HepG2 (cell line): ENCODE measurements at regions not wholly inside any gene's neighbourhood (a gene's known extent, or its start where the extent isn't known, plus 50 kb on each side); places are given as distances from the start of the nearest gene placed in this dataset.

Experiments
- ATAC-seq: fragments of 200-7000 bp; cut with Tn5 transposase; 3 replicates; pipeline ENCODE4 v1.9.1; 2020; ENCODE audit warnings: mild to moderate bottlenecking, moderate library complexity
- BruUV-seq: library from RNA; stranded (reverse); fragments of 400-500 nt; replicated peaks from 2 replicates; lab custom pipeline; 2021; lab: Mats Ljungman, UMichigan
- CTCF ChIA-PET: fragments of 300-600 bp; formaldehyde crosslinking; extraction: SDS; loops from one replicate; lab custom pipeline; 2021; ENCODE audit warnings: low total read pairs, inconsistent platforms, low intra/inter-chr PET ratio; lab: Yijun Ruan, JAX
- POLR2A ChIA-PET: fragments of 350-600 bp; sonication (Branson Sonifier 250); formaldehyde crosslinking; loops from one replicate; lab custom pipeline; 2020; ENCODE audit warnings: antibody characterized with exemption, inconsistent platforms; lab: Yijun Ruan, JAX
- DNase-seq: peaks from one replicate; pipeline ENCODE4 v3.0.0-alpha.2; 2015; ENCODE audit warnings: low spot score
- FAIRE-seq: peaks from 3 replicates; lab custom pipeline; 2011; peaks lifted over from hg19 to GRCh38; lab: Jason Lieb, UNC
- H2AFZ ChIP-seq: one replicate; pipeline ENCODE4 v1.6.1; 2011; ENCODE audit warnings: low read length, inconsistent platforms
- H3K27ac ChIP-seq: fragments of 300-600 bp; 3 replicates; pipeline ENCODE4 v1.8.0; 2011; ENCODE audit warnings: mixed run types, mild to moderate bottlenecking, mixed read lengths, low read length, inconsistent platforms; ENCODE audit not compliant: insufficient read depth; ENCODE audit errors: extremely low read length
- H3K27me3 ChIP-seq, 2 experiments: fragments of 200-600 bp in 1 of 2; 2 replicates in 1 of 2; 3 replicates in 1 of 2; pipeline versions ENCODE4 v1.6.0 to v1.8.0; 2011; ENCODE audit warnings: low read length in 2 of 2, mild to moderate bottlenecking in 2 of 2, moderate library complexity in 2 of 2, inconsistent platforms in 1 of 2; ENCODE audit not compliant: insufficient read depth in 2 of 2, control insufficient read depth in 1 of 2
- H3K36me3 ChIP-seq, 2 experiments: fragments of 200-600 bp in 1 of 2; replicated peaks in 1 of 2; 2 replicates in 1 of 2; 3 replicates in 1 of 2; pipeline versions ENCODE4 v1.5.1 to v1.8.0; 2011; ENCODE audit warnings: low read length in 2 of 2, inconsistent platforms in 1 of 2; ENCODE audit not compliant: insufficient read depth in 2 of 2, control insufficient read depth in 1 of 2
- H3K4me1 ChIP-seq: 2 replicates; pipeline ENCODE4 v1.5.1; 2012; ENCODE audit warnings: low read length, inconsistent platforms; ENCODE audit not compliant: insufficient read depth
- H3K4me2 ChIP-seq: 2 replicates; pipeline ENCODE4 v1.6.0; 2011; ENCODE audit warnings: low read depth, low read length, inconsistent platforms
- H3K4me3 ChIP-seq, 3 experiments: fragments of 200-600 bp in 1 of 3; sonication (generic), shearing (Covaris generic) in 1 of 3; replicated peaks in 1 of 3; 2 replicates each; pipeline ENCODE4 v1.5.1; 2011 to 2016; ENCODE audit warnings: low read length in 3 of 3, inconsistent platforms in 2 of 3, low read depth in 2 of 3, mild to moderate bottlenecking in 2 of 3, control low read depth in 1 of 3, mixed read lengths in 1 of 3; ENCODE audit not compliant: insufficient read depth in 1 of 3
- H3K79me2 ChIP-seq: one replicate; pipeline ENCODE4 v1.6.1; 2011; ENCODE audit warnings: low read length, inconsistent platforms; ENCODE audit not compliant: insufficient read depth
- H3K9ac ChIP-seq: 2 replicates; pipeline ENCODE4 v1.6.0; 2011; ENCODE audit warnings: mild to moderate bottlenecking, low read depth, low read length, inconsistent platforms; ENCODE audit not compliant: insufficient read depth
- H3K9me3 ChIP-seq: 2 replicates; pipeline ENCODE4 v1.5.1; 2012; ENCODE audit warnings: mild to moderate bottlenecking, low read length
- H4K20me1 ChIP-seq: 2 replicates; pipeline ENCODE4 v1.6.0; 2011; ENCODE audit warnings: inconsistent platforms, mild to moderate bottlenecking, low read length, moderate library complexity; ENCODE audit not compliant: insufficient read depth
- AGO1 ChIP-seq: fragments of 200-400 bp; formaldehyde crosslinking; IDR thresholded peaks from 2 replicates; pipeline ENCODE4 v1.6.1; 2017; ENCODE audit warnings: mild to moderate bottlenecking, low read depth, low read length, moderate library complexity; ENCODE audit not compliant: poor library complexity, severe bottlenecking
- CBX1 ChIP-seq: IDR thresholded peaks from one replicate; pipeline ENCODE4 v1.6.1; 2016; ENCODE audit warnings: antibody characterized with exemption, low read depth
- CEBPB ChIP-seq: IDR thresholded peaks from 2 replicates; pipeline ENCODE4 v1.6.1; 2011; ENCODE audit warnings: low read depth, low read length, improper control_type of control experiment, borderline replicate concordance
- MAFF ChIP-seq: IDR thresholded peaks from 2 replicates; pipeline ENCODE4 v1.6.1; 2011; ENCODE audit warnings: low read depth, low read length, improper control_type of control experiment
- MEIS1 ChIP-seq: sonication (generic); formaldehyde crosslinking; IDR thresholded peaks from 2 replicates; pipeline ENCODE4 v1.9.0; 2021; ENCODE audit warnings: mild to moderate bottlenecking, missing genetic modification reagents, moderate library complexity, borderline replicate concordance
- MIER3 ChIP-seq: IDR thresholded peaks from 2 replicates; pipeline ENCODE4 v1.6.1; 2016; ENCODE audit warnings: missing compliant biosample characterization, borderline replicate concordance
- ZNF562 ChIP-seq: sonication (generic); formaldehyde crosslinking; IDR thresholded peaks from 2 replicates; pipeline ENCODE4 v1.8.0; 2022; ENCODE audit warnings: missing genetic modification reagents, borderline replicate concordance
- ZNF607 ChIP-seq: sonication (generic); formaldehyde crosslinking; IDR thresholded peaks from 2 replicates; pipeline ENCODE4 v1.5.1; 2020; ENCODE audit warnings: missing genetic modification reagents, mild to moderate bottlenecking, borderline replicate concordance
- WGBS: methylation state at CpG from one replicate; pipeline ENCODE4 v1.1.6; 2017; ENCODE audit warnings: low lambda C conversion rate; 5-methylcytosine and 5-hydroxymethylcytosine counted together
- in situ Hi-C: cut with HindIII; loops from 2 replicates; pipeline ENCODE4 v1.10.0; 2017; ENCODE audit warnings: low pct_unique_long_range_greater_than_20kb; ENCODE audit not compliant: extremely low pct_ligation_motif_present
- intact Hi-C: fragments of 100-400 bp; cut with micrococcal nuclease; formaldehyde crosslinking; loops from one replicate; pipeline ENCODE4 v1.10.0; 2022; ENCODE audit not compliant: unreplicated experiment
- TF ChIP-seq, protein P1 (sequence below): IDR thresholded peaks from 2 replicates; pipeline ENCODE4 v1.6.1; 2016; ENCODE audit warnings: missing biosample characterization, missing genetic modification reagents, low read depth
- TF ChIP-seq, protein P2 (sequence below): sonication (generic); formaldehyde crosslinking; IDR thresholded peaks from 2 replicates; pipeline ENCODE4 v1.4.0; 2020; ENCODE audit warnings: missing genetic modification reagents
- TF ChIP-seq, protein P3 (sequence below): sonication (generic); formaldehyde crosslinking; IDR thresholded peaks from 2 replicates; pipeline ENCODE4 v1.4.0; 2020; ENCODE audit warnings: missing genetic modification reagents
- TF ChIP-seq, protein P4 (sequence below): sonication (generic); formaldehyde crosslinking; conservative IDR thresholded peaks from 2 replicates; pipeline ENCODE4 v1.4.0; 2020; ENCODE audit warnings: mild to moderate bottlenecking, missing genetic modification reagents, moderate library complexity

DNA sequence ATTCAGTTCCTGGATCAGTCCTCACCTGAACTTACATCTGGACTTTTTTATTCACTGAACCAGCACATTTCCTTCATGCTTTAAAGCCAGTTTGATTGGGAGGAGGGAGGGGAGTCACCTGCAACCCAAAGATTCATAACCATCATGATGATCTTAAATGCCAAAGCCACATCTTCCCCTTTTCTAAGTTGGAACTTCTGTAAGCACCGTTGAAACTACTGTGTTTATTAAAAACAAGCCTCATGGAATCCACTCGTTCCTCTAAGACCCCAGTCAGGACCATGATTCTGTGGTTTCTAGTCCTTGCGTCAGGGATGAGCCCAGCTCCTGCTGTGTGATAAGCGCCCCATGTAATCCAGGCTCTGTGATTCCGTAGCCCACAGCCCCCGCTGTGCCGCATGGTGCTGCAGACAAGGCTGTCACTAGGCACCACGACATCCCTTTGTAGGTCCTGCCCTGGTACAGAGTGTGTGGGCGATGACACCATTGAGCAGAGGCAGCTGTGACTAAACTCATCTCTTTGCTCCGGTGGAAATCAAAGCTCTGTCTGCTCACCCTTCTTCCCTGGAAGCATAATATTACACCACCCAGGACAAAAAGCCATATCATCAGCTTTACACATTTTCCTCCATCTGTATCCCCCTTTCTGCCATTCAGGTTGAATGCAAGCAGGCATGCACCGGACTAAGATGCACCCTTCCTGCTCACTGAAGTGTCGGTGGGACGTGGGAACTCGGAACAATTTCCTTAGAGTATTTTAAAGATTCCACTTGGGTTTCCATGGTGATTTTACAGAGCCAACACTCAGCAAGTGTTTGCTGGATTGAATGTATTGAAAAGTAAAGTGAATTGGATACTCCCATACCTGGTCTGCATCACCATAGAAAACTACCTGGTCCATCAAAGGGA, 132.0 kb upstream of the FSTL4 start:
- no peak overlapping the region for H3K27ac ChIP-seq
- H3K9ac ChIP-seq: no peak overlapping the region
- DNase-seq (no peak), ATAC-seq (no peak), FAIRE-seq (no peak)
- no peak overlapping the region for H2AFZ ChIP-seq
- in situ Hi-C loops (no loop called here), intact Hi-C loops (no loop called here)
- no peak overlapping the region for H3K4me2 ChIP-seq
- H3K79me2 ChIP-seq: no peaks in the 10 kb centered on the region
- 26% methylated on average over 8 of the region's 14 CpGs for WGBS
- H3K27me3 ChIP-seq: no peaks in the 10 kb centered on the region
- BruUV-seq: no TSS peak
- H3K4me3 ChIP-seq: no peak overlapping the region
- no peaks in the 10 kb centered on the region for H4K20me1 ChIP-seq
- H3K4me1 ChIP-seq: 0 out of 2 replicates have a peak, but pooled peaks cover 6% of the 10 kb centered on the region
- H3K9me3 ChIP-seq: no peaks in the 10 kb centered on the region
- ChIA-PET CTCF (no interaction called here), POLR2A (no interaction called here)
- H3K36me3 ChIP-seq: no peaks in the 10 kb centered on the region
- TF ChIP-seq, protein P1, sequence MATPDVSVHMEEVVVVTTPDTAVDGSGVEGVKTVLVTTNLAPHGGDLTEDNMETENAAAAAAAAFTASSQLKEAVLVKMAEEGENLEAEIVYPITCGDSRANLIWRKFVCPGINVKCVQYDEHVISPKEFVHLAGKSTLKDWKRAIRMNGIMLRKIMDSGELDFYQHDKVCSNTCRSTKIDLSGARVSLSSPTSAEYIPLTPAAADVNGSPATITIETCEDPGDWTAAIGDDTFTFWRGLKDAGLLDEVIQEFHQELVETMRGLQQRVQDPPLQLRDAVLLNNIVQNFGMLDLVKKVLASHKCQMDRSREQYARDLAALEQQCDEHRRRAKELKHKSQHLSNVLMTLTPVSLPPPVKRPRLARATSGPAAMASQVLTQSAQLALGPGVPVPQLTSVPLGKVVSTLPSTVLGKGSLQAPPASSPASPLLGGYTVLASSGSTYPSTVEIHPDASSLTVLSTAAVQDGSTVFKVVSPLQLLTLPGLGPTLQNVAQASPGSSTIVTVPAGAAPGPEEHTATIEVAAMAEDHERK (CRISPR knock-in tag): no peak
- no peak for TF ChIP-seq MEIS1 (CRISPR knock-in tag)
- TF ChIP-seq, protein P2, sequence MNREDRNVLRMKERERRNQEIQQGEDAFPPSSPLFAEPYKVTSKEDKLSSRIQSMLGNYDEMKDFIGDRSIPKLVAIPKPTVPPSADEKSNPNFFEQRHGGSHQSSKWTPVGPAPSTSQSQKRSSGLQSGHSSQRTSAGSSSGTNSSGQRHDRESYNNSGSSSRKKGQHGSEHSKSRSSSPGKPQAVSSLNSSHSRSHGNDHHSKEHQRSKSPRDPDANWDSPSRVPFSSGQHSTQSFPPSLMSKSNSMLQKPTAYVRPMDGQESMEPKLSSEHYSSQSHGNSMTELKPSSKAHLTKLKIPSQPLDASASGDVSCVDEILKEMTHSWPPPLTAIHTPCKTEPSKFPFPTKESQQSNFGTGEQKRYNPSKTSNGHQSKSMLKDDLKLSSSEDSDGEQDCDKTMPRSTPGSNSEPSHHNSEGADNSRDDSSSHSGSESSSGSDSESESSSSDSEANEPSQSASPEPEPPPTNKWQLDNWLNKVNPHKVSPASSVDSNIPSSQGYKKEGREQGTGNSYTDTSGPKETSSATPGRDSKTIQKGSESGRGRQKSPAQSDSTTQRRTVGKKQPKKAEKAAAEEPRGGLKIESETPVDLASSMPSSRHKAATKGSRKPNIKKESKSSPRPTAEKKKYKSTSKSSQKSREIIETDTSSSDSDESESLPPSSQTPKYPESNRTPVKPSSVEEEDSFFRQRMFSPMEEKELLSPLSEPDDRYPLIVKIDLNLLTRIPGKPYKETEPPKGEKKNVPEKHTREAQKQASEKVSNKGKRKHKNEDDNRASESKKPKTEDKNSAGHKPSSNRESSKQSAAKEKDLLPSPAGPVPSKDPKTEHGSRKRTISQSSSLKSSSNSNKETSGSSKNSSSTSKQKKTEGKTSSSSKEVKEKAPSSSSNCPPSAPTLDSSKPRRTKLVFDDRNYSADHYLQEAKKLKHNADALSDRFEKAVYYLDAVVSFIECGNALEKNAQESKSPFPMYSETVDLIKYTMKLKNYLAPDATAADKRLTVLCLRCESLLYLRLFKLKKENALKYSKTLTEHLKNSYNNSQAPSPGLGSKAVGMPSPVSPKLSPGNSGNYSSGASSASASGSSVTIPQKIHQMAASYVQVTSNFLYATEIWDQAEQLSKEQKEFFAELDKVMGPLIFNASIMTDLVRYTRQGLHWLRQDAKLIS (CRISPR knock-in tag): no peak
- no peak for TF ChIP-seq MAFF
- TF ChIP-seq AGO1: no peak
- no peak for TF ChIP-seq CBX1
- TF ChIP-seq, protein P3, sequence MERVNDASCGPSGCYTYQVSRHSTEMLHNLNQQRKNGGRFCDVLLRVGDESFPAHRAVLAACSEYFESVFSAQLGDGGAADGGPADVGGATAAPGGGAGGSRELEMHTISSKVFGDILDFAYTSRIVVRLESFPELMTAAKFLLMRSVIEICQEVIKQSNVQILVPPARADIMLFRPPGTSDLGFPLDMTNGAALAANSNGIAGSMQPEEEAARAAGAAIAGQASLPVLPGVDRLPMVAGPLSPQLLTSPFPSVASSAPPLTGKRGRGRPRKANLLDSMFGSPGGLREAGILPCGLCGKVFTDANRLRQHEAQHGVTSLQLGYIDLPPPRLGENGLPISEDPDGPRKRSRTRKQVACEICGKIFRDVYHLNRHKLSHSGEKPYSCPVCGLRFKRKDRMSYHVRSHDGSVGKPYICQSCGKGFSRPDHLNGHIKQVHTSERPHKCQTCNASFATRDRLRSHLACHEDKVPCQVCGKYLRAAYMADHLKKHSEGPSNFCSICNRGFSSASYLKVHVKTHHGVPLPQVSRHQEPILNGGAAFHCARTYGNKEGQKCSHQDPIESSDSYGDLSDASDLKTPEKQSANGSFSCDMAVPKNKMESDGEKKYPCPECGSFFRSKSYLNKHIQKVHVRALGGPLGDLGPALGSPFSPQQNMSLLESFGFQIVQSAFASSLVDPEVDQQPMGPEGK (CRISPR knock-in tag): no peak
- TF ChIP-seq ZNF607 (CRISPR knock-in tag): no peak
- TF ChIP-seq, protein P4, sequence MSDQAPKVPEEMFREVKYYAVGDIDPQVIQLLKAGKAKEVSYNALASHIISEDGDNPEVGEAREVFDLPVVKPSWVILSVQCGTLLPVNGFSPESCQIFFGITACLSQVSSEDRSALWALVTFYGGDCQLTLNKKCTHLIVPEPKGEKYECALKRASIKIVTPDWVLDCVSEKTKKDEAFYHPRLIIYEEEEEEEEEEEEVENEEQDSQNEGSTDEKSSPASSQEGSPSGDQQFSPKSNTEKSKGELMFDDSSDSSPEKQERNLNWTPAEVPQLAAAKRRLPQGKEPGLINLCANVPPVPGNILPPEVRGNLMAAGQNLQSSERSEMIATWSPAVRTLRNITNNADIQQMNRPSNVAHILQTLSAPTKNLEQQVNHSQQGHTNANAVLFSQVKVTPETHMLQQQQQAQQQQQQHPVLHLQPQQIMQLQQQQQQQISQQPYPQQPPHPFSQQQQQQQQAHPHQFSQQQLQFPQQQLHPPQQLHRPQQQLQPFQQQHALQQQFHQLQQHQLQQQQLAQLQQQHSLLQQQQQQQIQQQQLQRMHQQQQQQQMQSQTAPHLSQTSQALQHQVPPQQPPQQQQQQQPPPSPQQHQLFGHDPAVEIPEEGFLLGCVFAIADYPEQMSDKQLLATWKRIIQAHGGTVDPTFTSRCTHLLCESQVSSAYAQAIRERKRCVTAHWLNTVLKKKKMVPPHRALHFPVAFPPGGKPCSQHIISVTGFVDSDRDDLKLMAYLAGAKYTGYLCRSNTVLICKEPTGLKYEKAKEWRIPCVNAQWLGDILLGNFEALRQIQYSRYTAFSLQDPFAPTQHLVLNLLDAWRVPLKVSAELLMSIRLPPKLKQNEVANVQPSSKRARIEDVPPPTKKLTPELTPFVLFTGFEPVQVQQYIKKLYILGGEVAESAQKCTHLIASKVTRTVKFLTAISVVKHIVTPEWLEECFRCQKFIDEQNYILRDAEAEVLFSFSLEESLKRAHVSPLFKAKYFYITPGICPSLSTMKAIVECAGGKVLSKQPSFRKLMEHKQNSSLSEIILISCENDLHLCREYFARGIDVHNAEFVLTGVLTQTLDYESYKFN (CRISPR knock-in tag): no peak
- TF ChIP-seq MIER3: no peak
- TF ChIP-seq CEBPB: no peak
- TF ChIP-seq ZNF562 (CRISPR knock-in tag): no peak
